SK-N-SH (cell line): ENCODE measurements at regions not wholly inside any gene's neighbourhood (a gene's known extent, or its start where the extent isn't known, plus 50 kb on each side); places are given as distances from the start of the nearest gene placed in this dataset.

ENCODE experiments used
- CTCF ChIP-seq: fragments of 200-600 bp; sonication (generic); IDR thresholded peaks from 2 replicates; pipeline ENCODE4 v1.6.1; 2017; ENCODE audit warnings: antibody characterized with exemption, mild to moderate bottlenecking, moderate library complexity
- EP300 ChIP-seq, 2 experiments: IDR thresholded peaks; 2 replicates each; pipeline versions ENCODE4 v1.4.0 to v1.6.1; 2012; ENCODE audit warnings: borderline replicate concordance in 1 of 2, low read depth in 1 of 2, low read length in 1 of 2
- GABPA ChIP-seq: IDR thresholded peaks from 2 replicates; pipeline ENCODE4 v1.4.0; 2012; ENCODE audit warnings: low read depth, mild to moderate bottlenecking
- JUND ChIP-seq: IDR thresholded peaks from 2 replicates; pipeline ENCODE4 v1.4.0; 2012
- MAX ChIP-seq: IDR thresholded peaks from 2 replicates; pipeline ENCODE4 v1.4.0; 2012; ENCODE audit warnings: low read depth
- MXI1 ChIP-seq: IDR thresholded peaks from 2 replicates; pipeline ENCODE4 v1.6.1; 2012; ENCODE audit warnings: mild to moderate bottlenecking, low read depth, low read length, improper control_type of control experiment
- NRF1 ChIP-seq: IDR thresholded peaks from 2 replicates; pipeline ENCODE4 v1.6.1; 2012; ENCODE audit warnings: low read depth, mild to moderate bottlenecking, low read length
- PBX3 ChIP-seq: IDR thresholded peaks from 2 replicates; pipeline ENCODE4; 2012
- POLR2AphosphoS5 ChIP-seq: IDR thresholded peaks from 2 replicates; pipeline ENCODE4 v1.6.1; 2012; ENCODE audit warnings: low read depth, low read length
- RAD21 ChIP-seq: IDR thresholded peaks from 2 replicates; pipeline ENCODE4 v1.6.1; 2012; ENCODE audit warnings: mild to moderate bottlenecking, low read length
- TAF1 ChIP-seq: IDR thresholded peaks from 2 replicates; pipeline ENCODE4 v1.6.1; 2012; ENCODE audit warnings: low read depth, mild to moderate bottlenecking, low read length, moderate library complexity, borderline replicate concordance
- YY1 ChIP-seq: IDR thresholded peaks from 2 replicates; pipeline ENCODE4 v1.4.0; 2012; ENCODE audit warnings: low read depth, mild to moderate bottlenecking

- TF ChIP-seq YY1 (no peak), CTCF (no peak), POLR2AphosphoS5 (no peak), TAF1 (no peak), PBX3 (no peak), NRF1 (no peak), JUND (no peak), MAX (no peak), GABPA (no peak), RAD21 (no peak), EP300 (IDR thresholded peaks at IDR 0.05; ENCODE audit: borderline replicate concordance in 1 of 2, low read depth in 1 of 2, low read length in 1 of 2) (no peak), MXI1 (no peak)
These were observed 52.0 kb upstream of the TANC2 start for GRCh38 chr17:62913991-62914570.
